Activated CD8-positive, alpha-beta T cell treated with anti-CD3 and anti-CD28 coated beads, Interleukin-2, amount 10 ng/mL, durations not matched to agents 7 days and 5 days (primary cell): ENCODE measurements at regions not wholly inside any gene's neighbourhood (a gene's known extent, or its start where the extent isn't known, plus 50 kb on each side); places are given as distances from the start of the nearest gene placed in this dataset.

Experiments used
- ATAC-seq: fragments of 150-1000 bp; cut with Tn5 transposase; one replicate; pipeline ENCODE4 v1.10.0; 2021; ENCODE audit warnings: moderate library complexity
- CTCF ChIA-PET: fragments of 350-600 bp; sonication (Branson Sonifier 250); formaldehyde crosslinking; loops from one replicate; lab custom pipeline; 2021; ENCODE audit warnings: antibody characterized with exemption; lab: Charles Lee
- POLR2A ChIA-PET: fragments of 350-600 bp; sonication (Branson Sonifier 250); formaldehyde crosslinking; loops from one replicate; lab custom pipeline; 2021; ENCODE audit warnings: antibody characterized with exemption; lab: Charles Lee
- DNase-seq: peaks from one replicate; pipeline ENCODE4 v3.0.0-alpha.2; 2020
- H3K27ac Mint-ChIP-seq: one replicate; pipeline ENCODE4 v1.8.0; 2021; ENCODE audit warnings: mild to moderate bottlenecking, mixed read lengths
- H3K27me3 Mint-ChIP-seq: one replicate; pipeline ENCODE4 v1.8.0; 2021; ENCODE audit warnings: low read depth, mixed read lengths
- H3K36me3 Mint-ChIP-seq: one replicate; pipeline ENCODE4 v1.8.0; 2021; ENCODE audit warnings: low read depth, mixed read lengths
- H3K4me1 Mint-ChIP-seq: one replicate; pipeline ENCODE4 v1.8.0; 2021; ENCODE audit warnings: low read depth, mixed read lengths
- H3K4me3 Mint-ChIP-seq: one replicate; pipeline ENCODE4 v1.8.0; 2021; ENCODE audit warnings: mild to moderate bottlenecking, mixed read lengths
- H3K9me3 Mint-ChIP-seq: one replicate; pipeline ENCODE4 v1.8.0; 2022; ENCODE audit warnings: mixed read lengths; ENCODE audit not compliant: insufficient read depth

DNA sequence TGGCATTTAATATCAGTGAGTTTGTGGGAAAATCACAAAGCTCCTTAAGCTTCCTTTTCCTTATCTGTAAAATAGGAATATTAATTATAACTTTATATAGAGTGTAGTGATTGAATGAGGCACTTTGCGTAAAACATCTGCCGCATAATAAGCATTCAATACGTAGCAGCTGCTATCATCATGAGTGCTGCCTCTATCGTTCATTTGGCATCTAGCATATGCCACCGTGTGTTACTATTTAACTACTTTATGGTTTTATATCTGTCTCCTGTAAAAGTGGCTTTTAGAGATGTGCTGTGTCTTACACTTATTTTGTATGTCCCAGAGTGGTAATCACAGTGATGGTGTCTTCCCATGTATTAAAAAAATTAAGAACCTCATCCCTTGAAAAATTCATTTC is 729.6 kb downstream of the SORCS3 start:
- no peaks in the 10 kb centered on the region for H3K36me3 Mint-ChIP-seq
- POLR2A ChIA-PET, result no interaction called here
- no peak for DNase-seq
- no peak overlapping the region for H3K27ac Mint-ChIP-seq
- no peaks in the 10 kb centered on the region for H3K27me3 Mint-ChIP-seq
- no peaks in the 10 kb centered on the region for H3K4me1 Mint-ChIP-seq
- no peaks in the 10 kb centered on the region for H3K9me3 Mint-ChIP-seq
- ATAC-seq, result no peak
- no peak overlapping the region for H3K4me3 Mint-ChIP-seq
- CTCF ChIA-PET, result no interaction called here

DNA sequence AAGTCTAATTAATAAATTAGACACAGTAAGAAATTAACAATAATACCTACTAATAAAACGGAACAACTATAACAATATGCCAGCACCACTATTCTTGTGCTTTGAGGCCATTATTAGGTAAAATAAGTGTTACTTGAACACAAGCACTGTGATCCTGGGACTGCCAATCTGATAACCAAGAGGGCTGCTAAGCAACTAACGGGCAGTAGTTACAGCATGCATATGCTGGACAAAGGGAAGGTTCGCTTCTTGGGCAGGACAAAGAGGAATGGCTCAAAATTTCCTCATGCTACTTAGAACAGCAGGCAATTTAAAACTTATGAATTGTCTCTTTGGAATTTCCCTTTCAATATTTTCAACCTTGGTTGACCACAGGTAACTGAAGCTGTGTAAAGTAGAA is 718.6 kb downstream of the SORCS3 start:
- ChIA-PET CTCF (no interaction called here), POLR2A (no interaction called here)
- no peak for DNase-seq
- no peaks in the 10 kb centered on the region for H3K36me3 Mint-ChIP-seq
- no peak overlapping the region for H3K27ac Mint-ChIP-seq
- H3K4me1 Mint-ChIP-seq, result no peaks in the 10 kb centered on the region
- H3K9me3 Mint-ChIP-seq, result peaks cover 5% of the 10 kb centered on the region
- H3K27me3 Mint-ChIP-seq, result no peaks in the 10 kb centered on the region
- H3K4me3 Mint-ChIP-seq, result no peak overlapping the region
- no peak for ATAC-seq

DNA sequence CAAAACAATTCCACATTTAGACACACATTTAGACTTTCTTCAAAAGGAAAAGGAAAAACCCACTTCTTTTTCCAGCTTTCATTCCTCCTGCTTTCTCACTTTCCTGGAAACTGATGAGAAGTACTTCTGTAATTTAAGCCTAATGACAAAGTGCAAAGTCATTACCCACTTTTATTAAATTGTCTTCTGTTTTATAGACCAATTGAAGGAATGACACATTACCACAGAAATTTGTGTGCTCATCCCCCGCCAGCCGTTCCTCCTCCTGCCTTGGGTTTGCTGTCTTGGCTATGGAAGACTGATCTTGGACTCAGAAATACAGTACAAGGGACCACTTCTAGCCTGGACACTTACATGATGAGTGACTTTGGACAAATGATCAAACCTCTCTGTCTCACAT is 717.8 kb downstream of the SORCS3 start:
- no peak overlapping the region for H3K27ac Mint-ChIP-seq
- ChIA-PET CTCF (no interaction called here), POLR2A (no interaction called here)
- no peaks in the 10 kb centered on the region for H3K27me3 Mint-ChIP-seq
- ATAC-seq (no peak), DNase-seq (no peak)
- H3K4me1 Mint-ChIP-seq, result no peaks in the 10 kb centered on the region
- H3K9me3 Mint-ChIP-seq, result no peaks in the 10 kb centered on the region
- H3K4me3 Mint-ChIP-seq, result no peak overlapping the region
- H3K36me3 Mint-ChIP-seq, result no peaks in the 10 kb centered on the region

DNA sequence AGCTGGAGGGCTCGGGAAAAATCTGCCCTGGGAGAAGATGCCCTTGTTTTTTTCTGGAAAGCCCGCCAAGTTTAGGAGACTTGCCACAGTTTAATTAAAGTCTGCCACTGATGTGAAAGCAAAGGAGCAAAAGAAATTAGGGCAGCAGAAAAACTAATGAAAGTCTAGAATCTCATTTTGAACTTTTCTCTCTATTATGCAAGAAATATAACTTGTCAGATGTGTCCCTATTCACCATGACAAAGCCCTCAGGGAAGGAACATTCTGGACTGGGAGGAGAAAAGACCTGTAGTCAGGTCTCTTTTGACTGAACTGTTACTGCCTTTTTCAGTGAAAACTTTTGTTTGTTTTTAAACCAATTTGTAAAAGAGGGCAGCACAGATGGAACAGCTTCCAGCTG is 715.5 kb downstream of the SORCS3 start:
- DNase-seq (no peak), ATAC-seq (no peak)
- POLR2A ChIA-PET, result no interaction called here
- Mint-ChIP-seq H3K27ac (no peak overlapping the region), H3K4me1 (no peaks in the 10 kb centered on the region), H3K27me3 (no peaks in the 10 kb centered on the region), H3K9me3 (no peaks in the 10 kb centered on the region), H3K4me3 (no peak overlapping the region), H3K36me3 (no peaks in the 10 kb centered on the region)
- CTCF ChIA-PET, result no interaction called here

DNA sequence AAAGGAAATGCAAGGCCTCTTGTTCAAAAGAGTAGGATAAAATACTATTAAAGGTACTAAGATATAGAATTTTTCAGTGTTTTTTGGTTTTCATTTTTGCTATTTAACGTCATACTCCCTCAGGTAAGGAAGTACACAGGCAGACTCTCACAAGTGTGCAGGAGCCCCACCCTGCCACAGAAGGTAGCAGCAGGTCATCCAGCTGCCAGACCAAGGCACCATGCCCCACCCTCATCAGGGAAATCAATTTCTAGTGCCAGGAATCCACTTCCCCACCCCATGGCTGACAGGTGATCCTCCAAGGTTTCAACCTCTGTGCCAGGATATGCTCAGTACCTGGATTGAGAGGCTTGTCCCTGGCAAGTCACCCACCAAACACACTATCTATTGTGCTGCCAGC is 712.9 kb downstream of the SORCS3 start:
- H3K4me1 Mint-ChIP-seq, result no peaks in the 10 kb centered on the region
- DNase-seq (no peak), ATAC-seq (no peak)
- no peaks in the 10 kb centered on the region for H3K9me3 Mint-ChIP-seq
- no peaks in the 10 kb centered on the region for H3K27me3 Mint-ChIP-seq
- H3K36me3 Mint-ChIP-seq, result no peaks in the 10 kb centered on the region
- no peak overlapping the region for H3K4me3 Mint-ChIP-seq
- ChIA-PET CTCF (no interaction called here), POLR2A (no interaction called here)
- H3K27ac Mint-ChIP-seq, result no peak overlapping the region

DNA sequence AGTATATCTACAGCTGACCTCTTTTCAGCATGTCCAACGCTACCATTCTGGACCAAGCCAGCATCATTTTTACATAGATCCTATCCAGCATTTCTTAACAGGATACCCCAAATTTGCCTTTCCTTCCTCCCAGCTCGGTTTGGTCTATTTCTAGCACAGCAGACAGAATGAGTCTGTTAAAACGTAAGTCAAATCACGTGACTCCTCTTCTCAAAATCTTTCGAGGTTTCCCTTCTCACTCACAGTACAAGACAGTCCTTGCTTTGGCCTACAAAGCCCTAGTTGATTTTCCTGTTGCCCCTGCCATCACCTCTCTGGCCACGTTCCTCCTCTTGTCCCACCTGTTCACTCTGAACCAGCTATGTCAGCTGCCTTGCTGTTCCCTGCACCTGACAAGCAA is 711.7 kb downstream of the SORCS3 start:
- Mint-ChIP-seq H3K27ac (no peak overlapping the region), H3K36me3 (no peaks in the 10 kb centered on the region), H3K4me3 (no peak overlapping the region), H3K27me3 (no peaks in the 10 kb centered on the region), H3K9me3 (no peaks in the 10 kb centered on the region), H3K4me1 (no peaks in the 10 kb centered on the region)
- ChIA-PET CTCF (no interaction called here), POLR2A (no interaction called here)
- no peak for DNase-seq
- no peak for ATAC-seq

DNA sequence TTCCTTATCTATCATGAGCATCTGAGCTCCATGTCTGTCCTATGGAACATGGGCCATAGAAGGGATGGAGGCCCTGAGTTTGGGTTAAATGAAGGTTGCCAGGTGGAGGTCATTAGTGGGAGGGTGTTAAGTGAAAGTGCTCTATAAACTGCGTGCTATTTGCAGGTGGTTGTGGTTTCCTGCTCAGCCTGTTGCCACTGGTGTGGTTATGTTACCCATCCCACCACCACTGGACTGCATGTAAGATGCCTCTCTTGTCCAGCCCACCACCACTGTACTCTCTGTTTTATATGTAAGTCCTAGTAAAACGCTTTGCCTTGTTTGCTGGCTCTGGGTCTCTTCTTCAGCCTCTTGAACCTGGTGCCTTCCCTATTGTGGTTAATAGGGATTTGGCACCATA is 711.2 kb downstream of the SORCS3 start:
- CTCF ChIA-PET, result no interaction called here
- H3K27ac Mint-ChIP-seq, result no peak overlapping the region
- H3K4me1 Mint-ChIP-seq, result no peaks in the 10 kb centered on the region
- H3K4me3 Mint-ChIP-seq, result no peak overlapping the region
- DNase-seq, result no peak
- H3K27me3 Mint-ChIP-seq, result no peaks in the 10 kb centered on the region
- H3K36me3 Mint-ChIP-seq, result no peaks in the 10 kb centered on the region
- ATAC-seq, result no peak
- POLR2A ChIA-PET, result no interaction called here
- no peaks in the 10 kb centered on the region for H3K9me3 Mint-ChIP-seq

DNA sequence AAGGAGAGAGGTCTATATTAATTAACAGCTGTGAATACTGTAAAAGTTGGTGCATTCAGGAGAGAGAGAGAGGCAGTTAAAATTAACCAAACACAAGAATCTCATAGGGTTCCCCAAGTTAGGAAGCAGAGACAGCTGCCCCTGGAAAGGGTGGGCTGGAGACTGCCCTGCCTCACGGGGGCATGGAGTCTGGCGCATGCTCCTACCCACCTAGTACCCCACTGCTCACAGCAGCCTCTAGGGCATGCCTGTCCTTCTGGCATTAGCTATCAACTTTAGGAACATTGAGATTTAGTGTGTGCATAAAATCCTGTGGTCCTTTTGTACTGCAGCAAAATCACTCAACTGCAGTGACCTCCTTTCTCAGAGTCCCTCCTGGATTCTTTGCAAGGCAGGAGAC is 710.1 kb downstream of the SORCS3 start:
- DNase-seq, result no peak
- Mint-ChIP-seq H3K27ac (no peak overlapping the region), H3K4me1 (no peaks in the 10 kb centered on the region)

DNA sequence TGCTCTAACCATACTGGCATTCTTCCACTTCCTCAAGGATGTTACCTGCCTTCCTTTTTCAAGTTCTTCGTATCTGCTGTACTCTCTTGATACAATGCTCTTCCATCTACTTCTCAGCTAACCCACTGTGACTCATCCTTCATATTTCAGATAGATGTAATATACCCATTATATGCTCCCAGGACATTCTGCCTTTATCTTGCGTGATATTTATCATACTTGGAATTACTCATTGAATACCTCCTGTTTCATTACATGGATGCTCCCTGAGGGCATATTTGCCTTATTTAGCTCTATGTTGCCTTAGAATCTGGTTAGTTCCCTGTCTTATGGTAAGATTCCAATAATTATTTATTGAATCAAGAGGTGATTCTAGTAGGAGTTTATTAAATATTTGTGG is 706.4 kb downstream of the SORCS3 start:
- ATAC-seq (no peak), DNase-seq (no peak)
- Mint-ChIP-seq H3K9me3 (no peaks in the 10 kb centered on the region), H3K27me3 (no peaks in the 10 kb centered on the region), H3K4me1 (no peaks in the 10 kb centered on the region), H3K27ac (no peak overlapping the region), H3K36me3 (no peaks in the 10 kb centered on the region), H3K4me3 (no peak overlapping the region)
- POLR2A ChIA-PET, result no interaction called here
- CTCF ChIA-PET, result interaction anchor here (0.6 kb wide), 1 partner anchor 275 kb away, joined by 3 read pairs; no protein-coding TSS in a partner anchor

More for the DNA sequence above, 710.1 kb downstream of the SORCS3 start:
- Mint-ChIP-seq H3K9me3 (no peaks in the 10 kb centered on the region), H3K4me3 (no peak overlapping the region), H3K36me3 (no peaks in the 10 kb centered on the region), H3K27me3 (no peaks in the 10 kb centered on the region)
- no peak for ATAC-seq
- ChIA-PET POLR2A (no interaction called here), CTCF (no interaction called here)

DNA sequence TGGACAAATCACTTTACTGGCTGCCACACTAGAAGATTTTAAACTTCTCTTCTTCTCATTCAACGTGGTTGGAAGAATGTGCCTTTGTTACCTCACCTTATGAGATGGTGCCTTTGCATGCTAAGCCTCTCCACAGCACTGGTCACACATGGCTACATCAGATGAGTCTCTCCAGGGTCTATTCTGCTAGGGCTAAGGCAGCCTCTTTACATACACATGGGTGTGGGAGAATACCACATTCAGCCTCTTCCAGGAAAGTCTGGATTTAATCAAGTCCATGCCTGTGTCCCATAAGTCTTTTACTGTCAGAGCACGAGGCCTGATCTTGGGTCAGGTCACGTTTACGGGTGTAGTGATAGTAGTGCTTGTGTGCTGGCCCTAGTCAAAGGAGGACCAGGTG is 701.5 kb downstream of the SORCS3 start:
- ChIA-PET CTCF (no interaction called here), POLR2A (no interaction called here)
- no peaks in the 10 kb centered on the region for H3K27me3 Mint-ChIP-seq
- no peaks in the 10 kb centered on the region for H3K36me3 Mint-ChIP-seq
- no peak overlapping the region for H3K4me3 Mint-ChIP-seq
- no peaks in the 10 kb centered on the region for H3K9me3 Mint-ChIP-seq
- DNase-seq (no peak), ATAC-seq (no peak)
- H3K27ac Mint-ChIP-seq, result no peak overlapping the region
- no peaks in the 10 kb centered on the region for H3K4me1 Mint-ChIP-seq

DNA sequence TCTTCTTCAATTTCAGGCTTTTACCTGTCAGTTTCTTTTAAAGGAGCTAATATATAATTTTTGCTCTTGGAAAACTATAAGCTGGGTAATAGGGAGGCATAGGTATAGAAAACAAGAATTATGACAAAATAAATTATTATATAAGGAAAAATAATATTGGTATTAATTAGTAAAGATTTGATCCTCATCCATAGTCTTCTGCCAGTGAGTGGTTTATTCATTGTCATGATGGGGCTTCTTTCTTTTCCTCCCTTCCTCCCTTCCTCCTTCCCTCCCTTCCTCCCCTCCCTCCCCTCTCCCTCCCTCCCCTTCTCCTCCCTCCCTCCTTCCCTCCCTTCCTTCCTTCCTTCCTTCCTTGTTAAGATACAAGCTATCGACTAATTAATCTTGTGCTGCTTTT is 698.6 kb downstream of the SORCS3 start:
- ChIA-PET CTCF (no interaction called here), POLR2A (no interaction called here)
- ATAC-seq (no peak), DNase-seq (no peak)
- Mint-ChIP-seq H3K9me3 (no peaks in the 10 kb centered on the region), H3K27ac (no peak overlapping the region), H3K4me3 (no peak overlapping the region), H3K4me1 (no peaks in the 10 kb centered on the region), H3K27me3 (no peaks in the 10 kb centered on the region), H3K36me3 (no peaks in the 10 kb centered on the region)

DNA sequence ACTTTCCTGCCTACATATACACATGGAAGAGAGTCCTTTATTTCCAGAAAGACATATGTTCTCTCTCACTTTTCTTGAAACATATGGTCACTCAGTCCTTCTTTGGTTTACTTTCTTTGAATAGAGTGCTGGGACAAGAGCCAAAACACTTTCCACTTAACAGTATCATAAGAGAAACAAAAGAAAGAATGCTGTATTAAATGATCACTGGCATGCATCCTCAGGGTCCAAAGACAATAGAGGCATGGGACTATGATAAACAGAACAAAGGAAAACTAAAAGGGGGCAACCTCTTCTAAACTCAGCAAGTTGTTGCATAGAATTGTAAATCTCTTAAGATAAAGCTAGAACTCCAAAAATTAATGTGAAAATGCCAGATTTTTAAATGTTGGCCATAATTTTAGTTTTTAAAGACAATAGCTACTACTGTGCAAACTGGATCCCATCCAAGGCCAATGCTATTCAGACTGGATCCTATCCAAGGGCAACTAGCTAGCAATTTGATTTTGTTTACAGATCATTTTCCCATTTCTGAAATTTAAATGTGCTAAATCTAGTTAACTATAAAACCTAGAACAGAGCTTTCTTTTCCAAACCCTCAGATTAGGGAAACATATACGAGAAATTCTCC is 687.5 kb downstream of the SORCS3 start:
- ATAC-seq (no peak), DNase-seq (no peak)
- Mint-ChIP-seq H3K27me3 (no peaks in the 10 kb centered on the region), H3K27ac (no peak overlapping the region), H3K36me3 (no peaks in the 10 kb centered on the region), H3K4me3 (no peak overlapping the region), H3K9me3 (no peaks in the 10 kb centered on the region), H3K4me1 (no peaks in the 10 kb centered on the region)
- CTCF ChIA-PET, result no interaction called here
- POLR2A ChIA-PET, result no interaction called here
